ENCODE measurements at regions not wholly inside any gene's neighbourhood (a gene's known extent, or its start where the extent isn't known, plus 50 kb on each side); places are given as distances from the start of the nearest gene placed in this dataset.

DNA sequence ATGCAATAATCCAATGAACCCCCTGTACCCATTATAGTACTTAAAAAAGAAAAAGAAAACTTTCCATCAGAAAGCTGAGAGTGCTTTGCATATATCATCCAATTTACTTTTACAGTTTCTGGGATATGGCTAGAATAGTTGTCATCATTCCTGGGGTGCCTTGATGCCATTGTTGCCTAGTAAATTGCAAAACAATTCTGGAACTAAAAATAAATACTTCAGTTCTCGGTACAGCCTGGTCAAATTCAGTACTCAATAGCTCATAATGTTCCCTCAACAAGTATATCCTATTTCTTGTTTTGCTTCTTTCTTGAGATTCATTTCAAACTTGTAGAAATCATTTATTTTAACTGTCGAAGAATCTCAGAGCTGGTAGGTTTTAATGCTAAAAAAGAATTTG is 334.7 kb upstream of the MDFIC2 start:
- no peak overlapping the region for H3K4me3 ChIP-seq (ENCODE audit: low read depth in 1 of 3, low read length in 3 of 3)
- H3K27me3 ChIP-seq (ENCODE audit: control insufficient read depth in 3 of 3, insufficient read depth in 3 of 3, low read length in 3 of 3) = no peaks in the 10 kb centered on the region
- H3K9me3 ChIP-seq (ENCODE audit: control insufficient read depth in 2 of 2, insufficient read depth in 1 of 2, low read depth in 1 of 2, low read length in 1 of 2) = no peaks in the 10 kb centered on the region
- H3K4me1 ChIP-seq (ENCODE audit: control insufficient read depth in 3 of 3, insufficient read depth in 2 of 3, low read depth in 1 of 3, low read length in 2 of 3) = no peaks in the 10 kb centered on the region
- H3K36me3 ChIP-seq (ENCODE audit: control insufficient read depth in 3 of 3, insufficient read depth in 2 of 3, low read depth in 1 of 3, low read length in 3 of 3) = no peaks in the 10 kb centered on the region
- DNase-seq (no peak), FAIRE-seq (no peak)
- no peak overlapping the region for H3K27ac ChIP-seq (ENCODE audit: low read depth in 1 of 3, low read length in 2 of 3)
- 73 to 85% (median 85%) methylated on average over 2 of the region's 2 CpGs for WGBS, 3 donors

DNA sequence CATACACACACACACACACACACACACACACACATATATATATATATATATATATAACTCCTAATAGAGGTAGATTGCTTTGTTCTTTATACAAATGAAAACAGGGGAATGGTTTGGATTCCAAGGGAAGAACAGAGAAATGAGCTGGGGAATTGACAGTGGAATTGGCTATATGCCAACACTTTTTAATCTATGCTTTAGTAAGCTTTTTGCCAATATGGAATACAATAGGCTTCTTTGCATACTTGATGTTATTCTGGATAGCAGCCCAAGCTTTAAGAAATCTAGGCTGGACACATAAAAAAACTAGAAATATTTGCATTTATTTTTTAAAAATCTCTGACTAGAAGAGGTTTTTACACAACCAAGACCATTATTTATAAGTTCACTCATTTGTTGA is 334.2 kb upstream of the MDFIC2 start:
- H3K9me3 ChIP-seq (ENCODE audit: control insufficient read depth in 2 of 2, insufficient read depth in 1 of 2, low read depth in 1 of 2, low read length in 1 of 2) = no peaks in the 10 kb centered on the region
- no peak overlapping the region for H3K4me3 ChIP-seq (ENCODE audit: low read depth in 1 of 3, low read length in 3 of 3)
- H3K27ac ChIP-seq (ENCODE audit: low read depth in 1 of 3, low read length in 2 of 3) = no peak overlapping the region
- H3K4me1 ChIP-seq (ENCODE audit: control insufficient read depth in 3 of 3, insufficient read depth in 2 of 3, low read depth in 1 of 3, low read length in 2 of 3) = no peaks in the 10 kb centered on the region
- H3K36me3 ChIP-seq (ENCODE audit: control insufficient read depth in 3 of 3, insufficient read depth in 2 of 3, low read depth in 1 of 3, low read length in 3 of 3) = no peaks in the 10 kb centered on the region
- DNase-seq = no peak
- H3K27me3 ChIP-seq (ENCODE audit: control insufficient read depth in 3 of 3, insufficient read depth in 3 of 3, low read length in 3 of 3) = no peaks in the 10 kb centered on the region
- no peak for FAIRE-seq

DNA sequence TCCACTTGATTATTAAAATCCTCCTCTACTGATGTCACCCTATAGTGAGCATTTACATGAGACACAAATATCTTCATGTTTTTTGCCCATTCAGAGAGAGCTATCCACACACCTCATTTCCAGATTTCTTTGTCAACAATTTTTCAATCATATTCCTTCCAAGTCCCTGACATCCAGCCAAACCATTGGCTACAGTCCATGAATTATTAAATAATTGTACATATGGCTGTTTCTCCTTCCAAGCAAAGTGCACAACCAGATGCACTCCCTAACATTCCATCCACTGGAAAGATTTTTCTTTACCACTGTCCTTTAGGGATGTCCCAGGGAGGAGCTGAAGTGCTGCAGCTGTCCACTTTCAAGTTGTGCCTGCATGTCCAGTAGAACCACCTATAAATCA is 328.0 kb upstream of the MDFIC2 start:
- Histone ChIP-seq H3K27ac (ENCODE audit: low read depth in 1 of 3, low read length in 2 of 3) (no peak overlapping the region), H3K4me3 (ENCODE audit: low read depth in 1 of 3, low read length in 3 of 3) (no peak overlapping the region), H3K36me3 (ENCODE audit: control insufficient read depth in 3 of 3, insufficient read depth in 2 of 3, low read depth in 1 of 3, low read length in 3 of 3) (no peaks in the 10 kb centered on the region), H3K4me1 (ENCODE audit: control insufficient read depth in 3 of 3, insufficient read depth in 2 of 3, low read depth in 1 of 3, low read length in 2 of 3) (no peaks in the 10 kb centered on the region), H3K9me3 (ENCODE audit: control insufficient read depth in 2 of 2, insufficient read depth in 1 of 2, low read depth in 1 of 2, low read length in 1 of 2) (no peaks in the 10 kb centered on the region), H3K27me3 (ENCODE audit: control insufficient read depth in 3 of 3, insufficient read depth in 3 of 3, low read length in 3 of 3) (no peaks in the 10 kb centered on the region)
- FAIRE-seq = no peak
- no peak for DNase-seq

DNA sequence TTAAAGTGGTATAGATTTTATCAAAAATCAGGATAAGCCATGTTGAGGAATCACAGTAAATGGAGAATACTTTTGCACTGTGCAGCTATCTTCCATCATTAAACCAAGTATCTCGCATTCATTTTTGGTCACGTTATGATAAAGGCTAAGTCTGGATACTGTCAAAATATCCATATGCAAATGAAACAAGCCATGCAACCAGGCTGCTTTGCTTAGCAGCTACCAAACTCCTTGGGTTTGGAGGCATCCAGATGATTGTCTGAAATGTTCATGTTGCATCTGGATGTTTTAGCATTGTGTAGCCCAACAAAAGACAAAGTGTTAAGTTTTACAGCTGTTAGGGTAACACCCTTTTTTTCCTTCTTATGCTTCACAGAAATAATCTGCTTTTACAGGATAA is 322.9 kb upstream of the MDFIC2 start:
- 50 to 61% (median 50%) methylated on average over 2 of the region's 2 CpGs for WGBS, 3 donors
- Histone ChIP-seq H3K27me3 (ENCODE audit: control insufficient read depth in 3 of 3, insufficient read depth in 3 of 3, low read length in 3 of 3) (no peaks in the 10 kb centered on the region), H3K36me3 (ENCODE audit: control insufficient read depth in 3 of 3, insufficient read depth in 2 of 3, low read depth in 1 of 3, low read length in 3 of 3) (no peaks in the 10 kb centered on the region), H3K9me3 (ENCODE audit: control insufficient read depth in 2 of 2, insufficient read depth in 1 of 2, low read depth in 1 of 2, low read length in 1 of 2) (no peaks in the 10 kb centered on the region), H3K4me1 (ENCODE audit: control insufficient read depth in 3 of 3, insufficient read depth in 2 of 3, low read depth in 1 of 3, low read length in 2 of 3) (no peaks in the 10 kb centered on the region), H3K27ac (ENCODE audit: low read depth in 1 of 3, low read length in 2 of 3) (no peak overlapping the region), H3K4me3 (ENCODE audit: low read depth in 1 of 3, low read length in 3 of 3) (no peak overlapping the region)
- DNase-seq (no peak), FAIRE-seq (no peak)

DNA sequence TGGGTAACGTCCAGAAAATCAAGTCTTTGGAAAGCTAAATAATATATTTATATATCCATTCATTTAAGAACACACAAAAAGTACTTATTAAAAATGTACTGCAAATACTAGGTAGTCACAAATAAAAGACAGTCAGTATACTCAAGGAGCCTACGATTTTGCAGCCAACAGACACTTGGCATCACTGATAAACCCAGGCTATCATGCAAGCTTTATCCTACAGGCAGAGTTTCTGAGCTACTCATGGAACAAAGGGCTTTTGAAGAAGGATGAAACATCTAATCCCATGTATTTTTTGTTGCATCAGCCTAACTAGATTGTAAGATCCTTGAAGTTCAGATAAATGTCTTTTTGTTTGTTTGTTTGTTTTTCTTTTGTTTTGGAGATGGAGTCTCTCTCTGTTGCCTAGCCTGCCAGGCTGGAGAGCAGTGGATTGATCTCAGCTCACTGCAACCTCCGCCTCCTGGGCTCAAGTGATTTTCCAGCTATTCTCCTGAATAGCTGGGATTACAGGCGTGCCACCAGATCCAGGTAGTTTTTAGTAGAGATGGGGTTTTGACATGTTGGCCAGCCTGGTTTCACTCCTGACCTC is 319.4 kb upstream of the MDFIC2 start:
- DNase-seq (no peak), FAIRE-seq (no peak)
- Histone ChIP-seq H3K36me3 (ENCODE audit: control insufficient read depth in 3 of 3, insufficient read depth in 2 of 3, low read depth in 1 of 3, low read length in 3 of 3) (no peaks in the 10 kb centered on the region), H3K4me1 (ENCODE audit: control insufficient read depth in 3 of 3, insufficient read depth in 2 of 3, low read depth in 1 of 3, low read length in 2 of 3) (no peaks in the 10 kb centered on the region), H3K9me3 (ENCODE audit: control insufficient read depth in 2 of 2, insufficient read depth in 1 of 2, low read depth in 1 of 2, low read length in 1 of 2) (no peaks in the 10 kb centered on the region), H3K27me3 (ENCODE audit: control insufficient read depth in 3 of 3, insufficient read depth in 3 of 3, low read length in 3 of 3) (no peaks in the 10 kb centered on the region), H3K27ac (ENCODE audit: low read depth in 1 of 3, low read length in 2 of 3) (no peak overlapping the region), H3K4me3 (ENCODE audit: low read depth in 1 of 3, low read length in 3 of 3) (no peak overlapping the region)
- WGBS, 3 donors = 58 to 67% (median 59%) methylated on average over 4 of the region's 4 CpGs

DNA sequence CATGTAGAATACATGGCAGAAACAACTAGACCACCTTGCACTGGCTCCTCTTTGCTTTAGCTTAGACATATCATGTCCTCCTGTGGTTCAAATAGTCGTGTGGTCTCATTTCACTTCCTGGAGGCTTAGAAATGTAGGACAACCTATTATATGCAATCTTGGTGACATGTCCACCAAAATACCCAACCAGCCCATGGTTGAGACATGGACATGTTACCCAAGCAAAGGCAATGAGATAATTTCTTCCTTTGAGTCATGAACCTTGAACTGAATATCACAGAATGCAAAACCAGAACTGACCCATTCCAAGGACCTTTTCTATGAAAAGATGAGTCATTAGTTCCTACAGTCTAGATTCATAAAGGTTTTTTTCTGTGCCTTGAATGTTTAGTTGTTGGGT is 309.0 kb upstream of the MDFIC2 start:
- Histone ChIP-seq H3K27me3 (ENCODE audit: control insufficient read depth in 3 of 3, insufficient read depth in 3 of 3, low read length in 3 of 3) (no peaks in the 10 kb centered on the region), H3K36me3 (ENCODE audit: control insufficient read depth in 3 of 3, insufficient read depth in 2 of 3, low read depth in 1 of 3, low read length in 3 of 3) (no peaks in the 10 kb centered on the region), H3K4me3 (ENCODE audit: low read depth in 1 of 3, low read length in 3 of 3) (no peak overlapping the region), H3K9me3 (ENCODE audit: control insufficient read depth in 2 of 2, insufficient read depth in 1 of 2, low read depth in 1 of 2, low read length in 1 of 2) (no peaks in the 10 kb centered on the region), H3K27ac (ENCODE audit: low read depth in 1 of 3, low read length in 2 of 3) (no peak overlapping the region), H3K4me1 (ENCODE audit: control insufficient read depth in 3 of 3, insufficient read depth in 2 of 3, low read depth in 1 of 3, low read length in 2 of 3) (no peaks in the 10 kb centered on the region)
- DNase-seq (no peak), FAIRE-seq (no peak)
- WGBS, 3 donors = 70 to 78% (median 75%) methylated on average over 1 of the region's 1 CpG

DNA sequence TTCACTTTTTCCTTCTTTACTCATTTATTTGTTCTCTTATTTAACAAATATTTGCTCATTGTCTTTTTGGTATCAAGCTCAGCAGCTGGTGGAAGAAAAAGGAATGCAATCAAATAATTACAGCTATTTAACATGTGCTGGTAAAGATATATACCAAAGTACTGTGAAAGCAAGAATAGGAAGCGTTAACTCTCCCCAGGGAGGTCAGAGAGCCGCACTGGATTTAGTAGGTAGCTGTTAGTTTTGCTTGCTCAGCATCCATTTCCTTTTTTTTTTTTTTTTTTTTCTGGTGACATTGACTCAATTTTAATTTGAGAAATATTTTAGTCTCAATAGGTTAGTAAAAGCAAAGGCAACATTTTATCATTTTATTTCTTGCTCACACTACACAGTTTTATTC is 308.5 kb upstream of the MDFIC2 start:
- Histone ChIP-seq H3K27ac (ENCODE audit: low read depth in 1 of 3, low read length in 2 of 3) (no peak overlapping the region), H3K27me3 (ENCODE audit: control insufficient read depth in 3 of 3, insufficient read depth in 3 of 3, low read length in 3 of 3) (no peaks in the 10 kb centered on the region), H3K36me3 (ENCODE audit: control insufficient read depth in 3 of 3, insufficient read depth in 2 of 3, low read depth in 1 of 3, low read length in 3 of 3) (no peaks in the 10 kb centered on the region), H3K4me3 (ENCODE audit: low read depth in 1 of 3, low read length in 3 of 3) (no peak overlapping the region), H3K9me3 (ENCODE audit: control insufficient read depth in 2 of 2, insufficient read depth in 1 of 2, low read depth in 1 of 2, low read length in 1 of 2) (no peaks in the 10 kb centered on the region), H3K4me1 (ENCODE audit: control insufficient read depth in 3 of 3, insufficient read depth in 2 of 3, low read depth in 1 of 3, low read length in 2 of 3) (no peaks in the 10 kb centered on the region)
- WGBS, 3 donors = 65 to 76% (median 68%) methylated on average over 2 of the region's 2 CpGs
- DNase-seq (no peak), FAIRE-seq (no peak)

DNA sequence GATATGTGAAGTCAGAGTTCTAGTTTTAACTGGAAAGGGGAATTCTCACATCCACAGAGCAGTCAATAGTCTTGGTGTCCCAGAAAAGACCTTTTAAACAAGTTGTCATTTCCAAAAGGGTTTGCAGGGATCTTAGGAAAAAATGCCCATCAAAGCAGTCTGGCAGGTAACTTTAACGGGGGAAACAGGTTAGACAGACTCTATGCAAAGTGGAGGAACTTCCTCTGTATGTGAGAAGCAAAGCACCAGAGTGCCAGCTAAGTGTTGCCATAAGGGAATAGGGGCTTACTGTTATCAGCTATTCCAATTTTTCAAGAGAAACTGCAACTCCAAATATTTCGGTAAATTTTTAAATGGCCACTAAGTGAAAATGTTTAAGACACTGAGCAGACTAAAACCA is 307.9 kb upstream of the MDFIC2 start:
- DNase-seq (no peak), FAIRE-seq (no peak)
- H3K27me3 ChIP-seq (ENCODE audit: control insufficient read depth in 3 of 3, insufficient read depth in 3 of 3, low read length in 3 of 3) = no peaks in the 10 kb centered on the region
- H3K4me1 ChIP-seq (ENCODE audit: control insufficient read depth in 3 of 3, insufficient read depth in 2 of 3, low read depth in 1 of 3, low read length in 2 of 3) = no peaks in the 10 kb centered on the region
- no peaks in the 10 kb centered on the region for H3K36me3 ChIP-seq (ENCODE audit: control insufficient read depth in 3 of 3, insufficient read depth in 2 of 3, low read depth in 1 of 3, low read length in 3 of 3)
- H3K9me3 ChIP-seq (ENCODE audit: control insufficient read depth in 2 of 2, insufficient read depth in 1 of 2, low read depth in 1 of 2, low read length in 1 of 2) = no peaks in the 10 kb centered on the region
- H3K4me3 ChIP-seq (ENCODE audit: low read depth in 1 of 3, low read length in 3 of 3) = no peak overlapping the region
- no peak overlapping the region for H3K27ac ChIP-seq (ENCODE audit: low read depth in 1 of 3, low read length in 2 of 3)
- 45 to 47% (median 46%) methylated on average over 2 of the region's 2 CpGs for WGBS, 3 donors

DNA sequence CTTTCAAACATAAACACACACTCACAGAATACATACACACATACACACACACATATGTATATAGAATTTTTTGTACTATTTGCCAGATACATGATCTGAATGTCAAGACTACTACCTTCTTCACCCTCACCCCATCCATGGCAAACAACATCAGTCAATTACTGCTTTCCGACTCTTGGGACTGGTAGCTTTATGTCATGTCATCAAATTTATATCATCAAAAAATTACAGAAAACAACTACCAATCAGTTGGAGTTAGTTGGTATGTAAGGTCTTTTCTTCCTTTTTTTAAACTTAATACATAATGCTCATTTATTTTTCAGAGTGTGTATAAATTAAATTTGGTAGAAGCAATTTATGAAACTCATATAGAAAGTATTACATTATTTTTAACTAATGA is 305.7 kb upstream of the MDFIC2 start:
- no peaks in the 10 kb centered on the region for H3K9me3 ChIP-seq (ENCODE audit: control insufficient read depth in 2 of 2, insufficient read depth in 1 of 2, low read depth in 1 of 2, low read length in 1 of 2)
- WGBS, 3 donors = 91 to 95% (median 94%) methylated on average over 1 of the region's 1 CpG

More for the DNA sequence above, 305.7 kb upstream of the MDFIC2 start:
- no peaks in the 10 kb centered on the region for H3K4me1 ChIP-seq (ENCODE audit: control insufficient read depth in 3 of 3, insufficient read depth in 2 of 3, low read depth in 1 of 3, low read length in 2 of 3)
- H3K27ac ChIP-seq (ENCODE audit: low read depth in 1 of 3, low read length in 2 of 3) = no peak overlapping the region
- FAIRE-seq (no peak), DNase-seq (no peak)
- H3K27me3 ChIP-seq (ENCODE audit: control insufficient read depth in 3 of 3, insufficient read depth in 3 of 3, low read length in 3 of 3) = no peaks in the 10 kb centered on the region
- no peaks in the 10 kb centered on the region for H3K36me3 ChIP-seq (ENCODE audit: control insufficient read depth in 3 of 3, insufficient read depth in 2 of 3, low read depth in 1 of 3, low read length in 3 of 3)
- H3K4me3 ChIP-seq (ENCODE audit: low read depth in 1 of 3, low read length in 3 of 3) = no peak overlapping the region

Data from small intestine (tissue), 7 donors.